HEK293T (cell line): ENCODE measurements at regions not wholly inside any gene's neighbourhood (a gene's known extent, or its start where the extent isn't known, plus 50 kb on each side); places are given as distances from the start of the nearest gene placed in this dataset.

ENCODE experiments used
- BHLHE40 ChIP-seq: fragments of 450-650 bp; IDR thresholded peaks from 2 replicates; pipeline ENCODE4 v1.6.1; 2016; ENCODE audit warnings: mild to moderate bottlenecking, moderate library complexity, borderline replicate concordance
- CTBP1 ChIP-seq: fragments of 450-650 bp; IDR thresholded peaks from 2 replicates; pipeline ENCODE4 v1.6.1; 2016; ENCODE audit warnings: borderline replicate concordance
- ELF4 ChIP-seq: fragments of 450-650 bp; IDR thresholded peaks from 2 replicates; pipeline ENCODE4 v1.6.1; 2017; ENCODE audit warnings: antibody characterized with exemption
- FOXA1 ChIP-seq: fragments of 450-650 bp; IDR thresholded peaks from 2 replicates; pipeline ENCODE4 v1.6.1; 2016; ENCODE audit warnings: mild to moderate bottlenecking
- FOXM1 ChIP-seq: fragments of 450-650 bp; IDR thresholded peaks from 2 replicates; pipeline ENCODE4 v1.6.1; 2017; ENCODE audit warnings: mild to moderate bottlenecking, borderline replicate concordance
- HDGF ChIP-seq: fragments of 450-650 bp; IDR thresholded peaks from 2 replicates; pipeline ENCODE4 v1.6.1; 2017; ENCODE audit warnings: antibody characterized with exemption, borderline replicate concordance
- L3MBTL2 ChIP-seq: fragments of 450-650 bp; conservative IDR thresholded peaks from 2 replicates; pipeline ENCODE4 v1.6.1; 2016; ENCODE audit warnings: mild to moderate bottlenecking
- LEF1 ChIP-seq: fragments of 450-650 bp; IDR thresholded peaks from 2 replicates; pipeline ENCODE4 v1.6.1; 2017; ENCODE audit warnings: mild to moderate bottlenecking, borderline replicate concordance
- NFRKB ChIP-seq: fragments of 450-650 bp; IDR thresholded peaks from 2 replicates; pipeline ENCODE4 v1.6.1; 2016; ENCODE audit warnings: mild to moderate bottlenecking, moderate library complexity
- PKNOX1 ChIP-seq: fragments of 450-650 bp; IDR thresholded peaks from 2 replicates; pipeline ENCODE4 v1.6.1; 2016
- SP1 ChIP-seq: fragments of 450-650 bp; IDR thresholded peaks from 2 replicates; pipeline ENCODE4 v1.6.1; 2017
- ZNF384 ChIP-seq: fragments of 450-650 bp; IDR thresholded peaks from 2 replicates; pipeline ENCODE4 v1.6.1; 2016

GRCh38 chr5:29662876-29663275 lies 1530.6 kb upstream of the CDH6 start:
- no peak for TF ChIP-seq HDGF
- TF ChIP-seq CTBP1: no peak
- no peak for TF ChIP-seq SP1
- no peak for TF ChIP-seq L3MBTL2
- no peak for TF ChIP-seq FOXA1
- TF ChIP-seq ELF4: no peak
- TF ChIP-seq NFRKB: no peak
- TF ChIP-seq FOXM1: no peak
- TF ChIP-seq BHLHE40: no peak
- TF ChIP-seq PKNOX1: no peak
- TF ChIP-seq ZNF384: no peak
- TF ChIP-seq LEF1: no peak
